ENCODE measurements at regions not wholly inside any gene's neighbourhood (a gene's known extent, or its start where the extent isn't known, plus 50 kb on each side); places are given as distances from the start of the nearest gene placed in this dataset.
"Not testable (repeated sequence)": the region's sequence is repeated elsewhere in the genome, so short reads cannot be mapped to it uniquely, and the experiment has no call there.

- DNase-seq = no peak
Measured at GRCh38 chr20:20788308-20788707, 75.9 kb upstream of the RALGAPA2 start.

- DNase-seq = no peak
Measured at GRCh38 chr20:20786428-20786827, 74.0 kb upstream of the RALGAPA2 start.

GRCh38 chr20:20785226-20785625 lies 72.8 kb upstream of the RALGAPA2 start:
- DNase-seq = no peak

DNA sequence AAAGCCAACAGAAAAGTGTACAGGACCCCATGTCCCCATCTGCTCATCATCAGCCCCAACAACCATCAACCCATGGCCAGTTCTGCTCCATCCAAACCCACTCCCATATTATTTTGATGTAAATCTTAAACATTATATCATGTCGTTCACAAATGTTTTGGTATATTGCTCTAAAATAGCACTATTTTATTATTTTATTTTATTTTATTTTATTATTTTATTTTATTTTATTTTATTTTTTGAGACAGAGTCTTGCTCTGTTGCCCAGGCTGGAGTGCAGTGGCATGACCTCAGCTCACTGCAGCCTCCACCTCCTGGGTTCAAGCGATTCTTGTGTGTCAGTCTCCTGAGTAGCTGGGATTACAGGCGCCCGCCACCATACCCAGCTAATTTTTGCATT lies 72.0 kb upstream of the RALGAPA2 start:
- DNase-seq = not testable (repeated sequence)

DNA sequence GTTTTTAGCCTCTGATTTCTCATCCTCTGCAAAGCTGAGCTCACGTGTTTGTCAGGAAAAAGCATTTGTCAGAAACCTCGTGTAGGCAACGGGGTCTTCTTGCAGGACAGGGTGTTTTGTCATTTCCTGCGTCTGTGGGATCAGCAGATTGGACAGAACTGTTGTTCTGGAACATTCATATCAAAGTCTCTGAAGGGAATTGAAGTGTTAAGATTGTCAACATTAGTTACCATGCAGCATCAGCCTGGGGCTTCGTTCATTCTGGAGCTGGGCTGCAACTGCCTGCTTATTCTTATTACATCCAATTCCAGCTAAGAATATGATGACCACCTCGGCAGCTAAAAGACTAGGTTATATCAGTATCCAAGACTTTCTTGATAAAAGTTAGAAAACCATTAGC lies 71.0 kb upstream of the RALGAPA2 start:
- DNase-seq = no peak

DNA sequence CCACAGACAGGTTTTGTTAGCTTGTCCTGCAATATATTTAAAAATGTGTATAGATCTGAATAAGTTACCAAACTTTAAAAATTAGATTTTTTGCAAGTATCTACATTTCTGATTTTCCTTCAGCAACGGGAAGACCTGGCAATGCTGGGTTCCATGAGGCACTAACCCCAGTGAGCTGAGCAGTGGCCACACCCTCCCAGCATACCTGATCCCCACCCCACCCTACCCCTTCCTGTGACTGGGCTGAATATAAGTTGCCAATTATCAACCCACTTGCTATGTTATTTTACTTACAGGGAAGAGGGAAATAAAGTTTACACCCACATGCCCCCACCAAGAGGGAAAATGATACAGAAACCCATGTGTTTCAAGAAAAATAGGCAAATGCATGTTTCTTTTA lies 70.3 kb upstream of the RALGAPA2 start:
- no peak for DNase-seq

GRCh38 chr20:20782231-20782630 lies 69.8 kb upstream of the RALGAPA2 start:
- DNase-seq = no peak

GRCh38 chr20:20781029-20781428 lies 68.6 kb upstream of the RALGAPA2 start:
- no peak for DNase-seq

DNA sequence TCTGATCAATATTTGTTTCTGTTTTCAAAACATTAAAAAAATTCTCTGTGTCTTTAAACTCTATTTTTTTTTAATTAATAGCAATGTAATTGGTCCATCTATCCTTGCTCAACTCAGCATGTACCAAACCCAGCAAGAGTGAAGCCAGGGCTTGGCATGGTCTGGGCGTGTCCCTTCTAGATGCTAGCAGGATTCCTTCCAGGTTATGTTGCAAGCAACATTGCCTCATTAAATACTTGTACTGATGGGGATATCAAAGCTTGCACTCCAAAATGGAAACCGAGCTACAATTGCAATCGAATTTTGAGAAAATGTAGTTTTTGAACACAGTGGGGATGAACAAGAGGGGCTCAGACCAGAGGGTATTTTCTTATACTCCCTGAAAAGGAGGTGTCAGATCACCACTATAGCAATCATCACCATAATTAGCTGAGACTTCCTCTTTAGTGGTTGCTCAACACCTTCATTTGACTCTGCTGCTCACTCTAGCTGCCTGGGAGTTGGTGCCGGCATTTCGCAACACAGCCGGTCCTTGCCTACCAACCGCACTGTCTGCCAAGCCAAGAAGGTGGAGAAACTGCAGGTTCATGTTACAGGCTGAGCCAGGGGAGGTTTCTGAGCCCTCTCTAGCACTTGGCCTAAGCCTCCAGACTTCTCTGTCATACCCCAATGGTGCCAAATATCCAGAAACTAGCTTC lies 67.8 kb upstream of the RALGAPA2 start:
- DNase-seq = peak; percentile 22

GRCh38 chr20:20778676-20779075 lies 66.2 kb upstream of the RALGAPA2 start:
- no peak for DNase-seq

GRCh38 chr20:20772497-20773085 lies 60.1 kb upstream of the RALGAPA2 start:
- no peak for DNase-seq

- DNase-seq = no peak
Measured at GRCh38 chr20:20768202-20768815, 55.9 kb upstream of the RALGAPA2 start.

DNA sequence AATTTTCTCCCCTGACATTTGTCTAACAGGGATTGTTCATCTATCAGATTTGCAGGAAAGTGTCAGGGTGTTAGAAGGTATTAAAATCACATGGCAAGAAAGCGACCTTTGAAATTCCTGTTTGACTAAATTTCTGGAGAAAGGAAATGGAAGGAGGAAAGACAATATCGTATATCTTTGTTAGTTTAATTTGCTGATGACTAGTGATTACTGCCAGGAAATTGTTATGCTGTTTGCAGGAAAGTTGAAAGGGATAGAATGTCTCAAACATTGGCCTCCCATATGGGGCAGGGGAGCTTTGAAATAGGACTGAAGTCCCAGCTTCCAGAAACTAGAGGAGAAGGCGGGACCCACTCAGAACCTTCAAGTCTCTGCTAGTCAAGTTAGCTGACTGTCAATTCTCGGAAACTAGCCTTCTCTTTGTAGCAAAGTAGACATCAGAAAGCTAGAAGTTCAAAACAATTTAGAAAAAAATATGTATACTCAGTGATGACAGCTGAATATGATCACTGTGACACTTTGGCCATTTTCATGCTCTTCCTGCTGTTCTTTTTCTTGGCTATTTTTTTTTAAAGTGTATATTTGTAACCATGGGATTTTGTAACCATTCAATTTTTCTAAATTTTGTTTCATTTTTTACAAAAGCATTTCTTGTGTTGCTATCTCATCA lies 53.4 kb upstream of the RALGAPA2 start:
- no peak for DNase-seq

GRCh38 chr20:20763650-20764049 lies 51.2 kb upstream of the RALGAPA2 start:
- DNase-seq = no peak

Measured in DMS53 (cell line).